H1 (cell line): ENCODE measurements at regions not wholly inside any gene's neighbourhood (a gene's known extent, or its start where the extent isn't known, plus 50 kb on each side); places are given as distances from the start of the nearest gene placed in this dataset.

Experiments used
- CTCF ChIA-PET: fragments of 300-600 bp; sonication (Branson Sonifier 250); formaldehyde crosslinking; loops from one replicate; lab custom pipeline; 2021; ENCODE audit not compliant: partially characterized antibody; lab: Charles Lee
- POLR2A ChIA-PET: fragments of 300-600 bp; sonication (Branson Sonifier 250); formaldehyde crosslinking; loops from one replicate; lab custom pipeline; 2021; ENCODE audit warnings: inconsistent platforms; ENCODE audit not compliant: partially characterized antibody; lab: Charles Lee
- DNase-seq, 2 experiments: peaks; one replicate each; pipeline versions ENCODE4 v3.0.0 to v3.0.0-alpha.2; 2010 to 2022; ENCODE audit warnings: low spot score in 2 of 2, low read depth in 1 of 2, mixed read lengths in 1 of 2
- FAIRE-seq: peaks from 2 replicates; lab custom pipeline; 2011; peaks lifted over from hg19 to GRCh38; lab: Jason Lieb, UNC
- H2AFZ ChIP-seq: 2 replicates; pipeline ENCODE4 v1.8.1; 2012; ENCODE audit warnings: low read length, inconsistent platforms
- H2AK5ac ChIP-seq: 2 replicates; pipeline ENCODE4 v1.6.1; 2013; ENCODE audit warnings: low read depth, low read length
- H2BK120ac ChIP-seq: replicated peaks from 2 replicates; pipeline ENCODE3; 2013; ENCODE audit warnings: low read depth, low read length, inconsistent platforms
- H2BK12ac ChIP-seq: 2 replicates; pipeline ENCODE4 v1.6.1; 2013; ENCODE audit warnings: low read depth, low read length
- H2BK15ac ChIP-seq: 2 replicates; pipeline ENCODE4 v1.6.1; 2013; ENCODE audit warnings: low read length
- H2BK20ac ChIP-seq: 2 replicates; pipeline ENCODE4 v1.6.1; 2013; ENCODE audit warnings: low read length
- H2BK5ac ChIP-seq: 2 replicates; pipeline ENCODE4 v1.6.1; 2013; ENCODE audit warnings: low read depth, low read length
- H3K14ac ChIP-seq: 2 replicates; pipeline ENCODE4 v1.6.1; 2013; ENCODE audit warnings: inconsistent platforms; ENCODE audit not compliant: insufficient read length
- H3K18ac ChIP-seq: 2 replicates; pipeline ENCODE4 v1.6.1; 2013; ENCODE audit warnings: low read length; ENCODE audit errors: extremely low read depth
- H3K23ac ChIP-seq: 2 replicates; pipeline ENCODE4 v1.6.1; 2013; ENCODE audit warnings: inconsistent platforms; ENCODE audit not compliant: insufficient read length
- H3K23me2 ChIP-seq: 2 replicates; pipeline ENCODE4 v1.6.1; 2013; ENCODE audit warnings: low read depth, low read length
- H3K27ac ChIP-seq: 2 replicates; pipeline ENCODE4 v1.6.1; 2011; ENCODE audit warnings: low read depth, low read length, inconsistent platforms
- H3K27me3 ChIP-seq, 4 experiments: replicated peaks in 1 of 4; 1 replicate in 1 of 4; 2 replicates in 3 of 4; pipeline versions ENCODE4 v1.6.1 to v1.8.1; 2011 to 2013; ENCODE audit warnings: low read length in 3 of 4, mild to moderate bottlenecking in 3 of 4, inconsistent platforms in 2 of 4, mixed read lengths in 2 of 4, moderate library complexity in 1 of 4; ENCODE audit not compliant: control insufficient read depth in 3 of 4, insufficient read depth in 3 of 4; ENCODE audit errors: extremely low read depth in 1 of 4
- H3K36me3 ChIP-seq, 4 experiments: 2 replicates each; pipeline versions ENCODE4 v1.6.1 to v1.8.1; 2011 to 2013; ENCODE audit warnings: mild to moderate bottlenecking in 4 of 4, low read length in 3 of 4, moderate library complexity in 2 of 4, control low read depth in 1 of 4, inconsistent platforms in 1 of 4; ENCODE audit not compliant: insufficient read depth in 4 of 4, control insufficient read depth in 2 of 4
- H3K4ac ChIP-seq: replicated peaks from 2 replicates; pipeline ENCODE3; 2013; ENCODE audit warnings: low read length, low read depth, mixed read lengths, inconsistent platforms; ENCODE audit not compliant: insufficient read length
- H3K4me1 ChIP-seq, 4 experiments: replicated peaks in 1 of 4; 1 replicate in 1 of 4; 2 replicates in 3 of 4; pipeline versions ENCODE4 v1.6.1 to v1.8.1; 2011 to 2013; ENCODE audit warnings: low read length in 3 of 4, inconsistent platforms in 2 of 4, mixed read lengths in 1 of 4; ENCODE audit not compliant: insufficient read depth in 4 of 4, control insufficient read depth in 3 of 4
- H3K4me2 ChIP-seq, 2 experiments: 2 replicates each; pipeline versions ENCODE4 v1.6.1 to v1.8.1; 2011 to 2013; ENCODE audit warnings: low read depth in 2 of 2, low read length in 2 of 2, control low read depth in 1 of 2, inconsistent platforms in 1 of 2, mild to moderate bottlenecking in 1 of 2; ENCODE audit not compliant: insufficient read depth in 1 of 2
- H3K4me3 ChIP-seq, 4 experiments: fragments of 200-600, 300-600 bp in 1 of 4; sonication (generic), shearing (Covaris generic), sonication (Bioruptor Twin) in 1 of 4; 2 replicates each; pipeline versions ENCODE4 v1.5.1 to v1.8.1; 2011 to 2016; ENCODE audit warnings: low read length in 4 of 4, low read depth in 3 of 4, control low read depth in 2 of 4, inconsistent platforms in 2 of 4, mild to moderate bottlenecking in 2 of 4, mixed read lengths in 1 of 4, moderate library complexity in 1 of 4; ENCODE audit not compliant: insufficient read depth in 2 of 4; ENCODE audit errors: extremely low read depth in 1 of 4
- H3K56ac ChIP-seq: replicated peaks from 2 replicates; pipeline ENCODE3; 2013; ENCODE audit warnings: low read depth, mild to moderate bottlenecking, mixed read lengths, low read length, inconsistent platforms; ENCODE audit not compliant: insufficient read length
- H3K79me1 ChIP-seq: 2 replicates; pipeline ENCODE4 v1.6.1; 2013; ENCODE audit warnings: low read depth, low read length, control low read depth
- H3K79me2 ChIP-seq, 2 experiments: 2 replicates each; pipeline versions ENCODE4 v1.6.1 to v1.8.1; 2012 to 2013; ENCODE audit warnings: low read length in 2 of 2, mild to moderate bottlenecking in 2 of 2, inconsistent platforms in 1 of 2; ENCODE audit not compliant: insufficient read depth in 2 of 2, control insufficient read depth in 1 of 2
- H3K9ac ChIP-seq, 4 experiments: replicated peaks in 1 of 4; 1 replicate in 1 of 4; 2 replicates in 3 of 4; pipeline versions ENCODE4 v1.6.1 to v1.8.1; 2011 to 2013; ENCODE audit warnings: low read depth in 3 of 4, low read length in 3 of 4, control low read depth in 2 of 4, mild to moderate bottlenecking in 2 of 4, moderate library complexity in 2 of 4, inconsistent platforms in 1 of 4; ENCODE audit errors: extremely low read depth in 1 of 4
- H3K9me3 ChIP-seq, 2 experiments: 2 replicates each; pipeline versions ENCODE4 v1.6.1 to v1.8.1; 2012 to 2013; ENCODE audit warnings: mild to moderate bottlenecking in 2 of 2, moderate library complexity in 2 of 2, control low read depth in 1 of 2, inconsistent platforms in 1 of 2, low read depth in 1 of 2, low read length in 1 of 2, mixed read lengths in 1 of 2; ENCODE audit not compliant: insufficient read depth in 2 of 2
- H4K20me1 ChIP-seq, 2 experiments: replicated peaks in 1 of 2; 2 replicates each; pipeline versions ENCODE3 to v1.8.1; 2011 to 2013; ENCODE audit warnings: inconsistent platforms in 2 of 2, low read length in 2 of 2, mild to moderate bottlenecking in 1 of 2; ENCODE audit not compliant: insufficient read depth in 2 of 2, control insufficient read depth in 1 of 2
- H4K5ac ChIP-seq: 2 replicates; pipeline ENCODE4 v1.6.1; 2013; ENCODE audit warnings: low read length, low read depth, mixed read lengths, inconsistent platforms; ENCODE audit not compliant: insufficient read length
- H4K8ac ChIP-seq: 2 replicates; pipeline ENCODE4 v1.8.0; 2013; ENCODE audit warnings: mild to moderate bottlenecking, moderate library complexity, low read length, inconsistent platforms; ENCODE audit not compliant: insufficient read depth; ENCODE audit errors: extremely low read depth
- H4K91ac ChIP-seq: replicated peaks from 2 replicates; pipeline ENCODE3; 2013; ENCODE audit warnings: low read length, mixed read lengths, inconsistent platforms; ENCODE audit not compliant: insufficient read length
- POLR2AphosphoS5 ChIP-seq: IDR thresholded peaks from 2 replicates; pipeline ENCODE4 v1.6.1; 2011; ENCODE audit warnings: low read depth, low read length
- WGBS, 2 experiments: shearing (Covaris generic) in 1 of 2; methylation state at CpG; one replicate each; pipeline versions ENCODE4 v1.1.6 to v1.1.7; 2013 to 2015; ENCODE audit warnings: low lambda C conversion rate in 2 of 2, mixed read lengths in 2 of 2, inconsistent platforms in 1 of 2, low coverage in 1 of 2, missing lambda C conversion rate in 1 of 2; ENCODE audit not compliant: insufficient replicate concordance in 2 of 2, insufficient coverage in 1 of 2, insufficient read length in 1 of 2; ENCODE audit errors: extremely low coverage in 1 of 2, missing lambda C conversion rate in 1 of 2; 5-methylcytosine and 5-hydroxymethylcytosine counted together

DNA sequence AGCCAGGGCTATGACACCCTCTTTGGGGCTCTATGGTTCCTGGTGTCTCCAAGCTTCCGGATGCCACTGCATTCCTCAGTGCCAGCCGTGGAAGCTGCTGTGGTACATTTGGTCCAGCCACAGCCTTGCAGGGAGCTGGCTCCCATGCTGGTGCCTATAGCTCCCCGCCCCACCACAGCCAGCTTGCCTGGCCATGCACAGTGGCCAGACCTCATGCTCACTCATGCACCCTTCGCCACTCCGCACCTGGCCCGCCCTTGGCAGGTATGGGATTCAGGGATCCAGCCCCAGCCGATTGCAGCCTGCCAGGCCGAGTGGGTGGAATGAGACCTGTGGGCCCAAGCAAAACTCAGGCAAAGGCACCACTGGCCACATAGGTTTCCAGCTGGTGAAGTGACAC lies 354.8 kb downstream of the GRIA2 start:
- no peak overlapping the region for H3K9ac ChIP-seq
- no peak for FAIRE-seq
- no peak overlapping the region for H2BK15ac ChIP-seq
- no peaks in the 10 kb centered on the region for H3K9me3 ChIP-seq
- H3K79me1 ChIP-seq, result no peaks in the 10 kb centered on the region
- H4K91ac ChIP-seq, result no peak overlapping the region
- no peak overlapping the region for H4K8ac ChIP-seq
- H4K20me1 ChIP-seq, result no peaks in the 10 kb centered on the region
- no peaks in the 10 kb centered on the region for H3K27me3 ChIP-seq
- H2AK5ac ChIP-seq, result no peak overlapping the region
- 92% methylated on average over 7 of the region's 8 CpGs; no CpG with 5 or more reads in 1 of the 2 experiments for WGBS, 2 experiments
- H4K5ac ChIP-seq, result no peak overlapping the region
- H3K4ac ChIP-seq, result no peak overlapping the region
- H3K14ac ChIP-seq, result no peak overlapping the region
- H3K4me3 ChIP-seq, result no peak overlapping the region
- no peak for TF ChIP-seq POLR2AphosphoS5
- H2BK5ac ChIP-seq, result no peak overlapping the region
- H3K4me2 ChIP-seq, result no peak overlapping the region
- ChIA-PET CTCF (interaction anchor here (0.9 kb wide), 1 partner anchor 46 kb away, joined by 3 read pairs; no protein-coding TSS in a partner anchor), POLR2A (no interaction called here)
- H2BK12ac ChIP-seq, result no peak overlapping the region
- no peak overlapping the region for H2BK20ac ChIP-seq
- H3K79me2 ChIP-seq, result no peaks in the 10 kb centered on the region
- no peak for DNase-seq
- H2BK120ac ChIP-seq, result no peak overlapping the region
- no peaks in the 10 kb centered on the region for H3K36me3 ChIP-seq
- no peak overlapping the region for H3K27ac ChIP-seq
- peaks cover 0 to 2% (median 0%) of the 10 kb centered on the region in 4 experiments; a peak in 1 of 7 replicates for H3K4me1 ChIP-seq
- H3K18ac ChIP-seq, result no peak overlapping the region
- H2AFZ ChIP-seq, result no peak overlapping the region
- H3K23ac ChIP-seq, result no peak overlapping the region
- H3K23me2 ChIP-seq, result no peaks in the 10 kb centered on the region
- no peak overlapping the region for H3K56ac ChIP-seq
